ENCODE measurements at regions not wholly inside any gene's neighbourhood (a gene's known extent, or its start where the extent isn't known, plus 50 kb on each side); places are given as distances from the start of the nearest gene placed in this dataset.

DNA sequence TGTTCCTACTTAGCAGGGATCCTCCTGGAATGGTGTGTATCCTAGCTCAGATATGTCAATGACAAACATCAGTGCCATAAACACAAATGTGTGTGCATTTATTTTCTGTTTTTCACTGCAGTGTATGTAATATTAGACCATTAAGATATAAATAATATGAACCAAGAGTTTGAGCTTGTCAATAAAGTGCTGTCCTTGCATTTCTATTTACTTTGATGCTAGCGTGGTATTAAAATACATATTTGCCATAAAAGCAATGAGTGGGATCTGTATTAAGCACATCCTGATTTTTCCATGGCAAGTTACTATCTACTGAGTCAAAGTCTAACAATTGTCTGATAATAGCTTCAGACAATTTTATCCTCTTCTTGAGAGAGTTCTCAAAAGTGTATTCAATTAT is 157.6 kb downstream of the DIRAS2 start:
- ChIA-PET CTCF (no interaction called here), POLR2A (no interaction called here)
- no peaks in the 10 kb centered on the region for H3K9me3 ChIP-seq
- no peaks in the 10 kb centered on the region for H3K4me1 ChIP-seq
- H3K4me3 ChIP-seq (ENCODE audit: low read depth, low read length): no peak overlapping the region
- no peaks in the 10 kb centered on the region for H3K27me3 Mint-ChIP-seq (ENCODE audit: insufficient read depth, unreplicated experiment)
- intact Hi-C loops (cut with micrococcal nuclease; ENCODE audit: unreplicated experiment): no loop called here
- H3K27ac Mint-ChIP-seq (ENCODE audit: unreplicated experiment): no peak overlapping the region
- H3K27me3 ChIP-seq (replicated peaks; ENCODE audit: control insufficient read depth, insufficient read depth, low read length): no peaks in the 10 kb centered on the region
- H3K9me3 Mint-ChIP-seq (ENCODE audit: unreplicated experiment): peaks cover 6% of the 10 kb centered on the region
- H3K36me3 Mint-ChIP-seq (ENCODE audit: insufficient read depth, unreplicated experiment): no peaks in the 10 kb centered on the region
- H3K4me1 Mint-ChIP-seq (ENCODE audit: low read depth, unreplicated experiment): peaks cover 5% of the 10 kb centered on the region
- no TSS peak for BruUV-seq (replicated peaks)
- no peaks in the 10 kb centered on the region for H3K36me3 ChIP-seq (ENCODE audit: control insufficient read depth, insufficient read depth, low read length)
- DNase-seq: no peak
- H3K4me3 Mint-ChIP-seq (ENCODE audit: unreplicated experiment): no peak overlapping the region
- TF ChIP-seq, protein P1, sequence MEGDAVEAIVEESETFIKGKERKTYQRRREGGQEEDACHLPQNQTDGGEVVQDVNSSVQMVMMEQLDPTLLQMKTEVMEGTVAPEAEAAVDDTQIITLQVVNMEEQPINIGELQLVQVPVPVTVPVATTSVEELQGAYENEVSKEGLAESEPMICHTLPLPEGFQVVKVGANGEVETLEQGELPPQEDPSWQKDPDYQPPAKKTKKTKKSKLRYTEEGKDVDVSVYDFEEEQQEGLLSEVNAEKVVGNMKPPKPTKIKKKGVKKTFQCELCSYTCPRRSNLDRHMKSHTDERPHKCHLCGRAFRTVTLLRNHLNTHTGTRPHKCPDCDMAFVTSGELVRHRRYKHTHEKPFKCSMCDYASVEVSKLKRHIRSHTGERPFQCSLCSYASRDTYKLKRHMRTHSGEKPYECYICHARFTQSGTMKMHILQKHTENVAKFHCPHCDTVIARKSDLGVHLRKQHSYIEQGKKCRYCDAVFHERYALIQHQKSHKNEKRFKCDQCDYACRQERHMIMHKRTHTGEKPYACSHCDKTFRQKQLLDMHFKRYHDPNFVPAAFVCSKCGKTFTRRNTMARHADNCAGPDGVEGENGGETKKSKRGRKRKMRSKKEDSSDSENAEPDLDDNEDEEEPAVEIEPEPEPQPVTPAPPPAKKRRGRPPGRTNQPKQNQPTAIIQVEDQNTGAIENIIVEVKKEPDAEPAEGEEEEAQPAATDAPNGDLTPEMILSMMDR (IDR thresholded peaks at IDR 0.05; ENCODE audit: insufficient read depth in 1 of 2, low read depth in 1 of 2, low read length in 1 of 2, severe bottlenecking in 1 of 2, unreplicated experiment in 1 of 2): no peak

DNA sequence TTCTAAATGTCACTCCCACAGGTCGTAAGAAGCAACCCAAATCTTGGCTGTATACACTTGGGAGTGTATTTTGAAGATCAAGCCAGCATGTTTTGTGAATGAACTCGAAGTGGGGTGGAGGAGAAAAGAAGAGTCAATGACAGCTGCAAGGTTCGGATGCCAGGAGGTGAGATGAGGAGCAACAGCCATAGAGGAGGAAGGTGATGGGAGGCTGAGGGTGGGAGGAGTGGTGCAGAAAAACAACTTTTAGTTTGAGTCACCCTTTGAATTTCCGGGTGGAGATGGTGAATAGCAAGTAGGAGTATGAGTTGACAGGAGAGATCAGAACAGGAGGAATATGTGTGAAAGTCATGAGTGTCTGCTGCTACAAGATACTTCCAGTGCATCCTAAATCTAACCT is 153.6 kb downstream of the DIRAS2 start:
- Histone ChIP-seq H3K4me3 (ENCODE audit: low read depth, low read length) (no peak overlapping the region), H3K4me1 (no peaks in the 10 kb centered on the region), H3K27me3 (replicated peaks; ENCODE audit: control insufficient read depth, insufficient read depth, low read length) (no peaks in the 10 kb centered on the region), H3K36me3 (ENCODE audit: control insufficient read depth, insufficient read depth, low read length) (no peaks in the 10 kb centered on the region), H3K9me3 (no peaks in the 10 kb centered on the region)
- Mint-ChIP-seq H3K9me3 (ENCODE audit: unreplicated experiment) (peaks cover 6% of the 10 kb centered on the region), H3K4me1 (ENCODE audit: low read depth, unreplicated experiment) (peaks cover 5% of the 10 kb centered on the region), H3K27ac (ENCODE audit: unreplicated experiment) (no peak overlapping the region), H3K4me3 (ENCODE audit: unreplicated experiment) (no peak overlapping the region), H3K36me3 (ENCODE audit: insufficient read depth, unreplicated experiment) (no peaks in the 10 kb centered on the region), H3K27me3 (ENCODE audit: insufficient read depth, unreplicated experiment) (no peaks in the 10 kb centered on the region)
- TF ChIP-seq, protein P1 (IDR thresholded peaks at IDR 0.05; ENCODE audit: insufficient read depth in 1 of 2, low read depth in 1 of 2, low read length in 1 of 2, severe bottlenecking in 1 of 2, unreplicated experiment in 1 of 2): no peak
- POLR2A ChIA-PET: no interaction called here
- CTCF ChIA-PET: no interaction called here
- BruUV-seq (replicated peaks): no TSS peak
- intact Hi-C loops (cut with micrococcal nuclease; ENCODE audit: unreplicated experiment): no loop called here
- no peak for DNase-seq

DNA sequence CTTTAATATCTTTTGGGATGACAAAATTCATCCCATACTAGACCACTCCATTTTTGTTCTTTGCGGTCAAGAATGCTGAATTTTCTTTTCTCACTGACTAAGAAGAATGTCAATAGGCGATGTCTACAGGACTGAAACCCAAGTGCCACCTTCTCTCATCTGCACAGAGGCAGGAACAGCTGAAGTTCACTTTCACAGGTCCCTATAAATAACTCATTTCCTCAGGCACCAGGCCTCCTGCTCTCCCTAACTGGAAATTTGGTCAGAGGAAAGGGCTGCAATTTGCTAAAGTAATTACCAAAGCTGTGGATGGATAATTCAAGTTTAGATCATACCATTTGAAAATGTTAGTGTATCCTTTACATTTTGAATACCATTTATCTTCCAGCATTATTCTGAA is 142.9 kb downstream of the DIRAS2 start:
- H3K9me3 Mint-ChIP-seq (ENCODE audit: unreplicated experiment): no peaks in the 10 kb centered on the region
- no peak for DNase-seq
- Histone ChIP-seq H3K27me3 (replicated peaks; ENCODE audit: control insufficient read depth, insufficient read depth, low read length) (no peaks in the 10 kb centered on the region), H3K9me3 (no peaks in the 10 kb centered on the region), H3K36me3 (ENCODE audit: control insufficient read depth, insufficient read depth, low read length) (no peaks in the 10 kb centered on the region), H3K4me3 (ENCODE audit: low read depth, low read length) (no peak overlapping the region), H3K4me1 (no peaks in the 10 kb centered on the region)
- no peaks in the 10 kb centered on the region for H3K27me3 Mint-ChIP-seq (ENCODE audit: insufficient read depth, unreplicated experiment)
- H3K27ac Mint-ChIP-seq (ENCODE audit: unreplicated experiment): no peak overlapping the region
- CTCF ChIA-PET: no interaction called here
- H3K36me3 Mint-ChIP-seq (ENCODE audit: insufficient read depth, unreplicated experiment): no peaks in the 10 kb centered on the region
- POLR2A ChIA-PET: no interaction called here
- TF ChIP-seq, protein P1 (IDR thresholded peaks at IDR 0.05; ENCODE audit: insufficient read depth in 1 of 2, low read depth in 1 of 2, low read length in 1 of 2, severe bottlenecking in 1 of 2, unreplicated experiment in 1 of 2): no peak
- intact Hi-C loops (cut with micrococcal nuclease; ENCODE audit: unreplicated experiment): no loop called here
- no peaks in the 10 kb centered on the region for H3K4me1 Mint-ChIP-seq (ENCODE audit: low read depth, unreplicated experiment)
- no peak overlapping the region for H3K4me3 Mint-ChIP-seq (ENCODE audit: unreplicated experiment)
- no TSS peak for BruUV-seq (replicated peaks)

Data from Caco-2 (cell line).